ENCODE measurements at regions not wholly inside any gene's neighbourhood (a gene's known extent, or its start where the extent isn't known, plus 50 kb on each side); places are given as distances from the start of the nearest gene placed in this dataset.

GRCh38 chr12:88994971-88995370, 357.3 kb downstream of the DUSP6 start:
- no peak for DNase-seq (ENCODE audit: low spot score)

DNA sequence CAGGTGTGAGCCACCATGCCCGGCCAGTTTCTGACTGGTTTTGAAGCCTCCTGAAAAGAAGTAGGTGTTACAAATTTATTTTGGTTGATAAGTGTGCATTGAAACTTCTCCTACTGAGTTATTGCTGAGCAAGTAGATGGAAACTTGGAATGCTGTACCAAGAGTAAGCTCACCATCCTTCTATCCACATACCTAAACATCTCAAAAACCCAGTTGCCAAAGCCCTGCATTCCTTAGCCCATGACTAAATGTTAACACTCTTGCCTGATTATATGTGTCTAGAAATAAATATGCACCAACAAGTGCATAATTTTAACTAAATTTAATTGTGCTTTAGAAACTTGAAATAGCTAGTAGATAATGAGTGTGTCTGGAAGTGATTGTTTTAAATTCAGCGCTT, 357.8 kb downstream of the DUSP6 start:
- no peak for DNase-seq (ENCODE audit: low spot score)

DNA sequence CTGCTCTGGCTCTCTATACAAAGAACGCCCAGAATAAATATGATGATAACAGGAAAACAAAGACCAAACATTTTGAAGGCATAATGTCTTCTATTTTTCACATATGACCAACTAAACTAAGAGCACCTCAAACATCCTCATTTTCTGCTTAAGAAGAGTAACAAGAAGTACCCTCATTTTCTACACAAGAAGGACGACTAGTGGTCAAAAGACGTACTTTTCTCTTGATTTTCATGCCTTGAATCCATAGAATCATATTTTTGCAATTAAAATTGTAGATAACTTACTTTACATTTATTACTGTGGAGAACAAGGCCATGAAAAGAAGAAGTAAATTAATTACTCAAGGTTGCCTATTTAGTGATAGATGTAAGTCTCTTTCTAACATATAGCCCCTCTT, 358.6 kb downstream of the DUSP6 start:
- no peak for DNase-seq (ENCODE audit: low spot score)

- DNase-seq (ENCODE audit: low spot score) = no peak
Observed at GRCh38 chr12:88986056-88986455, 366.2 kb downstream of the DUSP6 start.

DNA sequence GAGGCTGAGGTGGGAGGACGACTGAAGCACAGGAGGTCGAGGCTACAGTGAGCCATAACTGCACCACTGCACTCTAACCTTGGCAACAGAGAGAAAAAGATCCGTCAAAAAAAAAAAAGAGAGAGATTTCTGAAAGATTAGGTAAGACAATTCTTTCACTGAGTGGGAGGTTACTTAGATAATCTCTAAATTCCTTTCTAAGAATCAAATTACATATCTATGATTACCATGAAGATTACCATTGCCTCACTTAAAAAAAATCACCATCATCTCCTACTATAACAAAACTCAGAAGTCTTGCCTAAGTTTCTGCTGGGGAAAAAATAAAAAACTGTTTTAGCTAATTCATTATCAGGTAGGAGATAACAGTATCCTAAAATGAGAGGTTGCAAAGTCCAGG, 366.7 kb downstream of the DUSP6 start:
- DNase-seq (ENCODE audit: low spot score) = no peak

- DNase-seq (ENCODE audit: low spot score) = no peak
Observed at GRCh38 chr12:88985011-88985410, 367.3 kb downstream of the DUSP6 start.

DNA sequence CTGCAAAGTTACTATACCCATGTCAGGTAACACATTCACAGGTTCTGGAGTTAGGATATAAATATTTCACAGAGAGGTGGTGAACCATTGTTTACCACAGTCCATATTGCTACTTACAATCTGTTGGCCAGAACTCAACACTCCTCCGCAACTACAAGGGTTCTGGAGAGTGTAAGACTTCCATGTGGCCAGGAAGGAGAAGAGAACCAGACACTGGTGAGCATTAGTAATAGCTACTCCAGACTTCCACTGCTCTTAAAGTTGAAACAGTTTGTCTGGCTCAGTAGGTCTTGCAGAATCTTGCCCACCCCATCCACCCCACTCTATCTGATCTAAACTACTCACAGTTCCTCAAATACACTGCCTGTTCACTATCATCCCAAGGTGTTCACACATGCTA, 369.6 kb downstream of the DUSP6 start:
- no peak for DNase-seq (ENCODE audit: low spot score)

DNA sequence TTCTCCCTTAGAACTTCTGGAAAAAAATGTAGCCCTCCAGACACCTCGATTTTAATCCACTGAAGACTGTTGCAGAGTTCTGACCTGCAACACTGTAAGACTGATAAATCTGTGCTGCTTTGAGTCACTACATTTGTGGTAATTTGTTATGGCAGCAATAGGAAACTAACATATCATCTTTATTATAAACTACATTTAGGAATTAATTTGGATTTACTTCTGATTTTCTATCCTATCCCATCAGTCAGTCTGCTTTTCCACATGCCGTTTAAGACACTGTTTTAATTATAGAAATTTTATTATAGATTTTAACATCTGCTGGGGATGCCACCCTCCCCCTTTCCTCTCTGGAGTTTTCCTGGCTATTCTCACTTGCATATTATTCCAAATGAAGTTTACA, 375.2 kb downstream of the DUSP6 start:
- no peak for DNase-seq (ENCODE audit: low spot score)

DNA sequence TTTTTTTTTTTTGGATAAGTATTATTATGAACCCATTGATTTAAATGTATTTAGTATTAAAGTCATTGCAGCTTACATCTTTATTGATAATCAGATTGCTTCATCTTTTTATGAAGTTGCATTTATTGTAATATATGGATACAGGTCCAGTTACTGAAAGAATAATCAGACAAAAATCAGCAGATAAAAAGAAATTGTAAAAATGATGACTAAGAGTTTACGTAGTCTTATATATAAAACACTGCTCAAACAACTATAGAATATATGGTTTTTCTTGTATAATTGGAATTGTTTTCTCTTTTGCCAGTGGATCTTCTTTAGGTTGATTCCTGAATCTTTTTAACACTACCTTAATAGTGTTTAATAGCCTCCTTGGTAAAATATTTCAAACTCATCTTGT, 378.3 kb downstream of the DUSP6 start:
- no peak for DNase-seq (ENCODE audit: low spot score)

- no peak for DNase-seq (ENCODE audit: low spot score)
Observed at GRCh38 chr12:88970740-88971139, 381.6 kb downstream of the DUSP6 start.

DNA sequence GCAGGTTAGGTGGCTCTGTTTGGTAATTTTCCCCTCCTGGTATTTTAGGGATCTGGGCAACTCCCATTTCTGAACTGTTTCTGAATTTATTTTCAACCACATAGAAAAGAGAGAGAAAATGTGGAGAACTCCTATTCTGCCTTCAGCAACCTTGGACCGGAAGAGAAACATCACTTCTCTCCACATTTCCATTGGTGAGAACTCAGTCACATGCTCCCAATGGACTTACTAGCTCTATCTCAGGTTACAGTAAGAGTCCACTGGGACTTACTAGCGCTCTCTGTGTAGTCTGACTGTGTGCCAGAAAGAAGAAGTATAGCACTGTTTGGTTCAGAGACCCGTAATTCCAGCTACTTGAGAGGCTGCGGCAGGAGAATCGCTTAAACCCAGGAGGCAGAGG, 383.2 kb downstream of the DUSP6 start:
- DNase-seq (ENCODE audit: low spot score) = no peak

GRCh38 chr12:88960213-88960878, 380.1 kb upstream of the KITLG start:
- DNase-seq (ENCODE audit: low spot score) = no peak

DNA sequence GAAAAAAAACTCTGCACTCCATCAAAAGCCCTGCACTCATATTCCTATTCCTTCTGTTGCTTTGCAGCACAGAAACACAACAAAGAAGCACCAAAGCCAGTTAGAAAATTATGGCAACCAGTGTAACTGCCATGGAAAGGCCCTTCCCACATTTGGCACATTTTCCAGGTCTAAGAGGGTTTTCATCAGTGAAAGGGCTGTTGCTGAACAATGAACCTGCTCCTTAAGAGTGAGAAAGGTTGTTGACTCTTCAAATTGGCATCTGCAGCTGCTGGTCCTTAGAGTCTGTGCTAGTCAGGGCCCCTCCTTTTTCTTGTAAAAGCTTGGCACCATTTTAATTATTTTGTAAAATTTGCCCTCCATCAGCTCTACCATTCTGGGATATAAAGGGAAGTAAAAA, 378.7 kb upstream of the KITLG start:
- DNase-seq (ENCODE audit: low spot score) = no peak

DNA sequence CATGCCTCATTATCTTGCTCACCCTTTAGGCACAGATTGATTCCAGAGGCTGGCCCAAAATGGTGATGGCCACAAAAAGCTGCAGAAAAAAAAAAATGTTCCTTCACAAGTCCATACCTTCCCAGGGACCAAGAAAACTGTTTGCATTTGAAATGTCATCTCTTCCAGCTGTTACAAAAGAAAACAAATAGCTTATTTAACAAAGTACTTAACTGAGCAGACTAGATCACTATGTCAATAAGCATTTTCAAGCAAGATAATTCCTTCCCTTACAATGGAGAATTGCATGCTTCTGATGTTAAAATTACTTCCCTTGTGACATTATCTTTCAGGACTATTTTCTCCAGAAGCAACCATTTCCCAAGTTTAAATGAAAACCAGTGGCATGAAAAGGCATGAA, 377.9 kb upstream of the KITLG start:
- DNase-seq (ENCODE audit: low spot score) = no peak

- no peak for DNase-seq (ENCODE audit: low spot score)
Observed at GRCh38 chr12:88957358-88957757, 377.1 kb upstream of the KITLG start.

GRCh38 chr12:88955531-88955930, 375.3 kb upstream of the KITLG start:
- no peak for DNase-seq (ENCODE audit: low spot score)

- no peak for DNase-seq (ENCODE audit: low spot score)
Observed at GRCh38 chr12:88953029-88953586, 372.8 kb upstream of the KITLG start.

DNA sequence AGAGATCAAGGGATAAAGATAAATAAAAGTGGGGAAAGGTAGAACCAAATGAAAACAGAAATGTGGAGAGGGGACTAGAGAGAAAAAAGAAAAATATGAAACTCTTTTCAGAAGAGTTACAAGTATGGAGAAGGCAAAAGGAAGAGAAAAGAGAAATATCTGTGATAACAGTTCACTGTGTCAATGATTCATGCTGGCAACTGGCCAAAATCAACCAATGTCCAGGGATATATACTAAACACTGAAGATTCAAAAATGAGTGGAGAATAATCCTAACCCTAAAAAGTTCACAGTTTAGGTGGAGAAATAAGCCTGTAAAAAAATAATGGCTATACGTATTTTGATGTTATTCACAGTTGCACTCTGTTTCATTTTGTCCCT, 372.3 kb upstream of the KITLG start:
- no peak for DNase-seq (ENCODE audit: low spot score)

- DNase-seq (ENCODE audit: low spot score) = no peak
Observed at GRCh38 chr12:88951860-88952561, 371.7 kb upstream of the KITLG start.

DNA sequence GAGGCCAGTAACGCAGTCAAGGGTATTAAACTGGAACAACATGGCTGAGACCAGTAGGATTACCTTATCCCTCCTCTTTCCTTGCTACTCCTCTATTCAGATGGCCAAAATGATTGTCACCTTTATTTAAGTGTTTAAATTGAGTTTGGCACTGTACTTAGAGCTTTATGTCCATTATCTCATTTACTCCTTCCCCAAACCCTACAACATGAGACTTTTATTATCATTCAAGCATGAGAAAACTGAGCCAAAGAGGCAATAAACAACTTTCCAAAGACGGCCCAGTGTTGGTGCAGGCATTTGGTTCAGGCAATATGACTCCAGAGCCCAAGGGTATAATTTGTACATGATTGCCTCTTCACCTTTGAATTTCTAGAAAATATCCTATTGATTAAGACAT, 370.9 kb upstream of the KITLG start:
- no peak for DNase-seq (ENCODE audit: low spot score)

DNA sequence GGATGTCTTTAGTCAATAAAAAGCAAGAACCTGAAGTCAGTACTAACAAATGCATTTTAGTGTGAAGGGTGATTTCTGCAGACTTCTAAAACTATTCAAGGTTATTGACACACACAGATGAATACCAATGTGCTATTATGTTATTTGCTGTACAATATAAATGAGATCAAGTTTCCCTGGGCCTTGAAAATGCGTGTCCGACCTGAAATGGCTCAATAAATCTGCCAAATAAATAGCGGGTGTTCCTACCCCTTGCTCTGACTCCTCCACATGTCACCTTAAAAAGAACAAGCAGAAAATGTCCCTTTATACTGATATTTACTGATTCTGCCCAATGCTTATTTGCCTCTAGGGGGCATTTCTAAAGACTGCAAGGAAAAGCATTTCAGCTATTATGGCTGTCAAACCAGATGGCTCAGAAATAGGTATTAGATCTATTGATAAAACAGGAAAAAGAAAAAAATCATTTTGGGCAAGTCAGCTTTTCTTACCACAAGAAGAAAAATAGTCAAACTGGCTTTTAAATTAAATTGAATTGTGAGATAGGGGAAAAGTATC, 367.3 kb upstream of the KITLG start:
- no peak for DNase-seq (ENCODE audit: low spot score)

DNA sequence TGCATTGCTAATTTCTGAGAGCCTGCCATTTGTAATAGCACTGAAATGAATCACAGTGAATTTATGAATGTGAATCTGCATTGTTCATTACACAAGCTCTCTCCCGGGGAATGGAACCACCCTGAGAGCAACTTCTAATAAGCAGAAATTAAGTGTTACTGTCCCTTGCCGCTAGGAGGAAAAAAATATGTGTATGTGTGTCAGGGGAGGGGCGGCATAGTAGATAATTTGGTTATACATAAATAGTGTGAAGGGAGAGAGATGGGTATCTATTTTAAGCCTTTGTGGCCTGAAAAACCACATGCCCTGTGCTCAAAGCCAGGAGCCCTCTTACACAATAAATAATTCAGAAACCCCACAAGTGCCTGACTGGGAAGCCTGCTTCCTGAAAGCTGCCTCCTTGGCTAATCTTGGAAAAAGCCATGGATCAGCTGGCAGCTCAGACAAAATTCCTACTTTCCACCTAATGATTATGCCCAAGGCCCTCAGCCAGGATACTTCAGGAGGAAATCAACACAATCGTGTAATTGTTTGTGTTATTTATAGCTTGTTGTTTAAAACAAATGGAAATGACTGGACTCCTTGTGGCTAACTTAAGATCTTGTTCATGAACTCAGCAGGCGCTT, 366.2 kb upstream of the KITLG start:
- no peak for DNase-seq (ENCODE audit: low spot score)

Measured in germinal center (tissue), 1 donor.